ENCODE measurements at regions not wholly inside any gene's neighbourhood (a gene's known extent, or its start where the extent isn't known, plus 50 kb on each side); places are given as distances from the start of the nearest gene placed in this dataset.

DNA sequence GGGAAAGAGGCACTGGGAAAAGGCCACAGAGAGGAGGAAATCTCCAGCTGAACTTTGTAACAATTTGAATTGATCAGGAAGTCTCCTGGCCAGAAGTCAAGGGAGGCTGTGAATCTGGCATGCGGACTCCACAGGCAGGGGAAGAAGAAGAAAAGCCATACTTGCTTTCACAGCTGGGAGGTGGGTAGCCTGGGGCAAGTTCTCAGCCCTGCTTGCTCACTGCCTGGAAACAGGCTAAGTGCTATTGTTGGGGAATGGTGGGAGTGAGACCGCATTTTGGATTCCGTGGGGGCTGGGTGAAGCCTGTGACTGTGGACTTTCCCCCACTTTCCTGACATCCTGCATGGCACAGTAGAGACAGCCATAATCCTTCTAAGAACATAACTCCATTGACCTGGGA lies 168.8 kb upstream of the CD96 start (continued):
- TF ChIP-seq, protein P1, sequence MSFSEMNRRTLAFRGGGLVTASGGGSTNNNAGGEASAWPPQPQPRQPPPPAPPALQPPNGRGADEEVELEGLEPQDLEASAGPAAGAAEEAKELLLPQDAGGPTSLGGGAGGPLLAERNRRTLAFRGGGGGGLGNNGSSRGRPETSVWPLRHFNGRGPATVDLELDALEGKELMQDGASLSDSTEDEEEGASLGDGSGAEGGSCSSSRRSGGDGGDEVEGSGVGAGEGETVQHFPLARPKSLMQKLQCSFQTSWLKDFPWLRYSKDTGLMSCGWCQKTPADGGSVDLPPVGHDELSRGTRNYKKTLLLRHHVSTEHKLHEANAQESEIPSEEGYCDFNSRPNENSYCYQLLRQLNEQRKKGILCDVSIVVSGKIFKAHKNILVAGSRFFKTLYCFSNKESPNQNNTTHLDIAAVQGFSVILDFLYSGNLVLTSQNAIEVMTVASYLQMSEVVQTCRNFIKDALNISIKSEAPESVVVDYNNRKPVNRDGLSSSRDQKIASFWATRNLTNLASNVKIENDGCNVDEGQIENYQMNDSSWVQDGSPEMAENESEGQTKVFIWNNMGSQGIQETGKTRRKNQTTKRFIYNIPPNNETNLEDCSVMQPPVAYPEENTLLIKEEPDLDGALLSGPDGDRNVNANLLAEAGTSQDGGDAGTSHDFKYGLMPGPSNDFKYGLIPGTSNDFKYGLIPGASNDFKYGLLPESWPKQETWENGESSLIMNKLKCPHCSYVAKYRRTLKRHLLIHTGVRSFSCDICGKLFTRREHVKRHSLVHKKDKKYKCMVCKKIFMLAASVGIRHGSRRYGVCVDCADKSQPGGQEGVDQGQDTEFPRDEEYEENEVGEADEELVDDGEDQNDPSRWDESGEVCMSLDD (tag by site-specific recombination; IDR thresholded peaks at IDR 0.05): no peak
- no peak for TF ChIP-seq ZNF76 (tag by site-specific recombination; IDR thresholded peaks at IDR 0.05; ENCODE audit: borderline replicate concordance, low read depth)
- no peak for TF ChIP-seq ZNF184 (tag by site-specific recombination; IDR thresholded peaks at IDR 0.05)
- TF ChIP-seq ZNF610 (tag by site-specific recombination; IDR thresholded peaks at IDR 0.05; ENCODE audit: borderline replicate concordance): no peak

GRCh38 chr3:111373861-111374260 lies 168.1 kb upstream of the CD96 start:
- Histone ChIP-seq H3K27ac (ENCODE audit: extremely low read depth, low read depth, low read length) (no peak overlapping the region), H3K9me3 (ENCODE audit: control insufficient read depth, insufficient read depth, low read depth, low read length) (no peaks in the 10 kb centered on the region), H3K36me3 (ENCODE audit: control insufficient read depth in 2 of 2, insufficient read depth in 1 of 2, low read length in 2 of 2) (no peaks in the 10 kb centered on the region), H3K4me3 (ENCODE audit: low read depth, low read length) (no peak overlapping the region), H3K4me1 (ENCODE audit: control insufficient read depth, insufficient read depth, low read length) (no peaks in the 10 kb centered on the region)
- CTCF ChIA-PET: no interaction called here
- POLR2A ChIA-PET: no interaction called here
- no peak for TF ChIP-seq SP3 (tag by site-specific recombination; IDR thresholded peaks at IDR 0.05)
- no peak for TF ChIP-seq EGR2 (tag by site-specific recombination; IDR thresholded peaks at IDR 0.05; ENCODE audit: low read depth)
- TF ChIP-seq ZNF416 (tag by site-specific recombination; IDR thresholded peaks at IDR 0.05): no peak
- TF ChIP-seq, protein P2, sequence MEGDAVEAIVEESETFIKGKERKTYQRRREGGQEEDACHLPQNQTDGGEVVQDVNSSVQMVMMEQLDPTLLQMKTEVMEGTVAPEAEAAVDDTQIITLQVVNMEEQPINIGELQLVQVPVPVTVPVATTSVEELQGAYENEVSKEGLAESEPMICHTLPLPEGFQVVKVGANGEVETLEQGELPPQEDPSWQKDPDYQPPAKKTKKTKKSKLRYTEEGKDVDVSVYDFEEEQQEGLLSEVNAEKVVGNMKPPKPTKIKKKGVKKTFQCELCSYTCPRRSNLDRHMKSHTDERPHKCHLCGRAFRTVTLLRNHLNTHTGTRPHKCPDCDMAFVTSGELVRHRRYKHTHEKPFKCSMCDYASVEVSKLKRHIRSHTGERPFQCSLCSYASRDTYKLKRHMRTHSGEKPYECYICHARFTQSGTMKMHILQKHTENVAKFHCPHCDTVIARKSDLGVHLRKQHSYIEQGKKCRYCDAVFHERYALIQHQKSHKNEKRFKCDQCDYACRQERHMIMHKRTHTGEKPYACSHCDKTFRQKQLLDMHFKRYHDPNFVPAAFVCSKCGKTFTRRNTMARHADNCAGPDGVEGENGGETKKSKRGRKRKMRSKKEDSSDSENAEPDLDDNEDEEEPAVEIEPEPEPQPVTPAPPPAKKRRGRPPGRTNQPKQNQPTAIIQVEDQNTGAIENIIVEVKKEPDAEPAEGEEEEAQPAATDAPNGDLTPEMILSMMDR (tag by site-specific recombination; IDR thresholded peaks at IDR 0.05): no peak
- no peak for TF ChIP-seq BCL6B (tag by site-specific recombination; IDR thresholded peaks at IDR 0.05)
- TF ChIP-seq ZNF488 (tag by site-specific recombination; IDR thresholded peaks at IDR 0.05): no peak
- no peak for TF ChIP-seq ZNF529 (tag by site-specific recombination; IDR thresholded peaks at IDR 0.05; ENCODE audit: insufficient replicate concordance)
- no peak for TF ChIP-seq ZNF157 (tag by site-specific recombination; IDR thresholded peaks at IDR 0.05)
- no peak for TF ChIP-seq ZNF544 (tag by site-specific recombination; IDR thresholded peaks at IDR 0.05)
- TF ChIP-seq, protein P3, sequence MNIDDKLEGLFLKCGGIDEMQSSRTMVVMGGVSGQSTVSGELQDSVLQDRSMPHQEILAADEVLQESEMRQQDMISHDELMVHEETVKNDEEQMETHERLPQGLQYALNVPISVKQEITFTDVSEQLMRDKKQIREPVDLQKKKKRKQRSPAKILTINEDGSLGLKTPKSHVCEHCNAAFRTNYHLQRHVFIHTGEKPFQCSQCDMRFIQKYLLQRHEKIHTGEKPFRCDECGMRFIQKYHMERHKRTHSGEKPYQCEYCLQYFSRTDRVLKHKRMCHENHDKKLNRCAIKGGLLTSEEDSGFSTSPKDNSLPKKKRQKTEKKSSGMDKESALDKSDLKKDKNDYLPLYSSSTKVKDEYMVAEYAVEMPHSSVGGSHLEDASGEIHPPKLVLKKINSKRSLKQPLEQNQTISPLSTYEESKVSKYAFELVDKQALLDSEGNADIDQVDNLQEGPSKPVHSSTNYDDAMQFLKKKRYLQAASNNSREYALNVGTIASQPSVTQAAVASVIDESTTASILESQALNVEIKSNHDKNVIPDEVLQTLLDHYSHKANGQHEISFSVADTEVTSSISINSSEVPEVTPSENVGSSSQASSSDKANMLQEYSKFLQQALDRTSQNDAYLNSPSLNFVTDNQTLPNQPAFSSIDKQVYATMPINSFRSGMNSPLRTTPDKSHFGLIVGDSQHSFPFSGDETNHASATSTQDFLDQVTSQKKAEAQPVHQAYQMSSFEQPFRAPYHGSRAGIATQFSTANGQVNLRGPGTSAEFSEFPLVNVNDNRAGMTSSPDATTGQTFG (tag by site-specific recombination; IDR thresholded peaks at IDR 0.05; ENCODE audit: borderline replicate concordance): no peak
- no peak for TF ChIP-seq PRDM6 (tag by site-specific recombination; IDR thresholded peaks at IDR 0.05)
- no peak for TF ChIP-seq ZNF785 (tag by site-specific recombination; IDR thresholded peaks at IDR 0.05)
- no peak for TF ChIP-seq ZNF184 (tag by site-specific recombination; IDR thresholded peaks at IDR 0.05)
- no peak for TF ChIP-seq ZNF114 (tag by site-specific recombination; IDR thresholded peaks at IDR 0.05)
- TF ChIP-seq, protein P4, sequence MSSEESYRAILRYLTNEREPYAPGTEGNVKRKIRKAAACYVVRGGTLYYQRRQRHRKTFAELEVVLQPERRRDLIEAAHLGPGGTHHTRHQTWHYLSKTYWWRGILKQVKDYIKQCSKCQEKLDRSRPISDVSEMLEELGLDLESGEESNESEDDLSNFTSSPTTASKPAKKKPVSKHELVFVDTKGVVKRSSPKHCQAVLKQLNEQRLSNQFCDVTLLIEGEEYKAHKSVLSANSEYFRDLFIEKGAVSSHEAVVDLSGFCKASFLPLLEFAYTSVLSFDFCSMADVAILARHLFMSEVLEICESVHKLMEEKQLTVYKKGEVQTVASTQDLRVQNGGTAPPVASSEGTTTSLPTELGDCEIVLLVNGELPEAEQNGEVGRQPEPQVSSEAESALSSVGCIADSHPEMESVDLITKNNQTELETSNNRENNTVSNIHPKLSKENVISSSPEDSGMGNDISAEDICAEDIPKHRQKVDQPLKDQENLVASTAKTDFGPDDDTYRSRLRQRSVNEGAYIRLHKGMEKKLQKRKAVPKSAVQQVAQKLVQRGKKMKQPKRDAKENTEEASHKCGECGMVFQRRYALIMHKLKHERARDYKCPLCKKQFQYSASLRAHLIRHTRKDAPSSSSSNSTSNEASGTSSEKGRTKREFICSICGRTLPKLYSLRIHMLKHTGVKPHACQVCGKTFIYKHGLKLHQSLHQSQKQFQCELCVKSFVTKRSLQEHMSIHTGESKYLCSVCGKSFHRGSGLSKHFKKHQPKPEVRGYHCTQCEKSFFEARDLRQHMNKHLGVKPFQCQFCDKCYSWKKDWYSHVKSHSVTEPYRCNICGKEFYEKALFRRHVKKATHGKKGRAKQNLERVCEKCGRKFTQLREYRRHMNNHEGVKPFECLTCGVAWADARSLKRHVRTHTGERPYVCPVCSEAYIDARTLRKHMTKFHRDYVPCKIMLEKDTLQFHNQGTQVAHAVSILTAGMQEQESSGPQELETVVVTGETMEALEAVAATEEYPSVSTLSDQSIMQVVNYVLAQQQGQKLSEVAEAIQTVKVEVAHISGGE (tag by site-specific recombination; conservative IDR thresholded peaks at IDR 0.05; ENCODE audit: low read depth): no peak
- no peak for TF ChIP-seq ZNF155 (tag by site-specific recombination; IDR thresholded peaks at IDR 0.05)
- TF ChIP-seq RBAK (tag by site-specific recombination; IDR thresholded peaks at IDR 0.05): no peak
- TF ChIP-seq ZNF585B (tag by site-specific recombination; IDR thresholded peaks at IDR 0.05): no peak
- no peak for TF ChIP-seq MYNN (tag by site-specific recombination; IDR thresholded peaks at IDR 0.05; ENCODE audit: borderline replicate concordance)

Measured in HEK293 (cell line).